ENCODE measurements at regions not wholly inside any gene's neighbourhood (a gene's known extent, or its start where the extent isn't known, plus 50 kb on each side); places are given as distances from the start of the nearest gene placed in this dataset.
"Not testable (repeated sequence)": the region's sequence is repeated elsewhere in the genome, so short reads cannot be mapped to it uniquely, and the experiment has no call there.

DNA sequence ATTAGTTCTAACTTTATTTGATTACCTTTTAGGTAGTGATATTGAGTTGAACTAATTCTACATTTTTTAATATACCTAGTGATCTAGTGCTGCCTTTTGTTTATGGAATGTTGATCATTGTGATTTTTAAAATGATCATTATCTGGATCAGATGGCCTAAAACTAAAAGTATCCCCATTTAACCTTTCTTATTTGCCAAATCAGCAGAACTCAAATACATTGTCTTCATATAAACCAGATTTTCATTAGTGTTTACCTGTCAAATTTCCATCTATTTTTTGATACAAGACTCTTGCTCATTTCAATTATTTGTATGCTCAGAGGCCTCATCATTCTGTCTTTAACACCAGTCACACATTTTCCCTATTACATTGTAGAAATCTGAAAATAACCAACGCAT lies 441.2 kb downstream of the PTPRC start:
- no peak overlapping the region for H3K4me3 ChIP-seq (ENCODE audit: low read length)
- TF ChIP-seq ZNF274 (IDR thresholded peaks at IDR 0.05; ENCODE audit: low read depth, low read length), result no peak

DNA sequence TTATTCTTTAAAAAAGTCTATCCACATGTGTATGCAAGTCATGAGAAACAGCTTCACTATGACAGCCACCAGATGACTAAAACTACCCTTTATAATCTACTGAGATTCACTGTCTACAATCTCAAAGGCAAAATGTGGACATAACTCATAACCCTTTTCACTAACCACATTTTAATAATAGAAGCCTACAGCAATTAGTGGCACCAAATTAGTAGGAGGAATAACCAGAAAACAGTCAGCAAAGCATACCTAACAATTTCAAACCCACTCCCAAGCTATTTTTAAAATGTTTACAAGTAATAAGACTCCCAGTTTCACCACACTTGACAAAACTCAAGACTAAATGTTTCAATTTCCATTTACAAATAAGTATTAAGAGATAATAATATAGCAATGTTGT lies 442.9 kb downstream of the PTPRC start:
- TF ChIP-seq ZNF274 (IDR thresholded peaks at IDR 0.05; ENCODE audit: low read depth, low read length), result no peak
- H3K4me3 ChIP-seq (ENCODE audit: low read length), result no peak overlapping the region

- no peak for TF ChIP-seq ZNF274 (IDR thresholded peaks at IDR 0.05; ENCODE audit: low read depth, low read length)
- H3K4me3 ChIP-seq (ENCODE audit: low read length), result no peak overlapping the region; the same call in 1 of the 2 replicates
Observed at GRCh38 chr1:199082778-199083389, 444.0 kb downstream of the PTPRC start.

DNA sequence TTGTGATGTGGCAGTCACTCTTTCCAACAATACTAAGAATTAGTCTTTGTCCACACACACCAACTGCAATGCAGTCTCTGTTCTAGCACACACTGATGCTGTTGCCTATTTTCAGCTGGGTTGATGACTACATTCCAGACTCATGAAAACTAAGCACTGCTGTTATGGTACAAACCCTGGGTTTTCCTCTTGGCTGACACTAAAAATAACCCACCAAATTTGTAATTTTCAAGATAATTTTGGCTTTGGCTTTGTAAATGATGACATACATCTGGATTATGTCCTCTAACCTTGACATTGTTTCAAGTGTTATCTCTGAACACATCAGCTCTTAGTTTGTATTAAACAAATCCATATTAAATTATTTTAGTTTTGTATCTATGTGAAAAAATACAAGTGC lies 444.8 kb downstream of the PTPRC start:
- no peak overlapping the region for H3K4me3 ChIP-seq (ENCODE audit: low read length)
- TF ChIP-seq ZNF274 (IDR thresholded peaks at IDR 0.05; ENCODE audit: low read depth, low read length), result no peak

DNA sequence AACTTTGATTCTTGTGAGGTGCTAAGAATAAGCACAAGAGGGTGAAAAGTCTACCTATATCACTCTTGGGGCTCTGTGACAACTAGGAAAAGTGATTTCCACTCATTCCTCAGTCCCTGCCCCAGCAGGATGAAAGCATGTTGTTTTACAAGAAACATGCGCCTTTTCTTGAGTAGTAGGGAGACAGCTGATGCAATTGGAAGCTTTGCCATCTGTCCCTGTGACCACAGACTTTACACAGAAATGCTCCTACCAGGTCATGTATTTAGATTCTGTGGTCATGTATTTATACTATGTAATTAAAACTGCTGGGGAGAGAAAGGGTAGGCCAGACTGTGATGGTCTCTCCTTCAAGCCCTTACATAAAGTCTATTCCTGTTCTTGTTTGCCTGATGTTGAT lies 445.5 kb downstream of the PTPRC start:
- no peak for TF ChIP-seq ZNF274 (IDR thresholded peaks at IDR 0.05; ENCODE audit: low read depth, low read length)
- no peak overlapping the region for H3K4me3 ChIP-seq (ENCODE audit: low read length)

DNA sequence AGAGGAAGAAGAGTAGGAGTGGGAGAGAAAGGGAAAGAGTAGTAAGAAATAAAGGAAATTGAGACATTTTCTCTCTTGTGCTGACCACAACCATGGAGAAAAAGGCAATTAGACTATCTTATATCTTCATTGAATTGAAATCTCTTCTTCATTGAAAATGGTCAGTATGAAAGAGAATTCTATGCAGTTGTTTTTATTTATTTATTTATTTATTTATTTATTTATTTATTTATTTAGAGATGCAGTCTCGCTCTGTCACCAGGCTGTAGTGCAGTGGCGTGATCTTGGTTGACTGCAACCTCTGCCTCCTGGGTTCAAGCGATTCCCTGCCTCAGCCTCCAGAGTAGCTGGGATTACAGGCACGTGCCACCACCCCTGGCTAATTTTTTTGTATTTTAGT lies 447.1 kb downstream of the PTPRC start:
- no peak for TF ChIP-seq ZNF274 (IDR thresholded peaks at IDR 0.05; ENCODE audit: low read depth, low read length)
- no peak overlapping the region for H3K4me3 ChIP-seq (ENCODE audit: low read length)

DNA sequence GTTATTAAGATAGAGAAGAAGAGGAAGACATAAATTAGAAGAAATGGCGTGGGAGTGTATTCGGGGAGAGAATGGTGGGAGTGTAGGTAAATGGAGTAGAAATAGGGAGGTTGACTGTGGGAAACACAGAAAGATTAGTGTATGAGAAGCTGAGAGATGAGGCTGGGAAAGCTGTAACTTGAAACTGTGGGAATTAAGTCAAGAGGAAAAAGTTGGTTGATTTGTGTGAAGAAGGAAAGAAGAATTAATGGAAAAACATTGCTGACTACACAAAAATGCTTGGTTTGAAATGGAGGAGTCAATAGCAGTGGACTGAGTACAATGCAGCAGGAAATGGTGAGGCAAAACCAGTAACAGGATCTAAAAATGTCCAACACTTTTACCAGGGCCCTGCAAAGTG lies 448.3 kb downstream of the PTPRC start:
- TF ChIP-seq ZNF274 (IDR thresholded peaks at IDR 0.05; ENCODE audit: low read depth, low read length), result no peak
- H3K4me3 ChIP-seq (ENCODE audit: low read length), result no peak overlapping the region

GRCh38 chr1:199089393-199090122 lies 450.7 kb downstream of the PTPRC start:
- TF ChIP-seq ZNF274 (IDR thresholded peaks at IDR 0.05; ENCODE audit: low read depth, low read length), result no peak
- H3K4me3 ChIP-seq (ENCODE audit: low read length), result no peak overlapping the region

DNA sequence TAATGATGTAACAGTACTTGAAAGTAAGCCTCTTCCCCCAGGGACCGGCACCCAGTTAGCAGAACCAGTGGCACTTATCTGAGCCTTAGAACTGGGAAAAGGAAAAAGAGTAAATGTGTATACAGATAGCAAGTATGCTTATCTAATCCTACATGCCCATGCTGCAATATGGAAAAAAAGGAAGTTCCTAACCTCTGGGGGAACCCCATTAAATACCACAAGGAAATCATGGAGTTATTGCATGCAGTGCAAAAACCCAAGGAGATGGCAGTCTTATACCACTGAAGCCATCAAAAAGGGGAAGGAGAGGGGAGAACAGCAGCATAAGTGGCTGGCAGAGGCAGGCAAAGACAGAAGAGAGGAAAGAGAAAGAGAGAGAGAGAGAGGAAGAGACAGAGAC lies 456.8 kb downstream of the PTPRC start:
- H3K4me3 ChIP-seq (ENCODE audit: low read length), result not testable (repeated sequence)

GRCh38 chr1:199096591-199096990 lies 457.8 kb downstream of the PTPRC start:
- no peak for TF ChIP-seq ZNF274 (IDR thresholded peaks at IDR 0.05; ENCODE audit: low read depth, low read length)
- H3K4me3 ChIP-seq (ENCODE audit: low read length), result no peak overlapping the region

GRCh38 chr1:199098468-199098867 lies 459.6 kb downstream of the PTPRC start:
- TF ChIP-seq ZNF274 (IDR thresholded peaks at IDR 0.05; ENCODE audit: low read depth, low read length), result no peak
- H3K4me3 ChIP-seq (ENCODE audit: low read length), result no peak overlapping the region

DNA sequence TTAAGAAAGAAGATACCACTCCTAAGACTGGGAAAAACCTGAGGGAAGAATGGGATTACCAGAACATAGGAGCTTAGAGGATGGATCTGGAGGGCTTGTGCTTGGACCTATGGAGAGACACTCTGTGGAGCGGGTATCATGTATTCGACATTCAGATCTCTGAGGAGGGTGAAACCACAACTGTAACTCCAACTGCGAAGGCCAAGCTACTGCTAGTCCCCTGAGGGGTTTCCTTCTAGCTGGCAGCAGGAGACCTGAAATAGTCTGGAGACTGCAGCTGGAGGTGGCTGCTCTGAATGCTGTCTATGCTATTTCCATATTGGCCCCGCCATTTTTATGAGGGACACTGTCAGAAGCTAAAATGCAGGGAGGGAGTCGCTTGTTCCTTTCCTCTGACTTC lies 462.3 kb downstream of the PTPRC start:
- no peak overlapping the region for H3K4me3 ChIP-seq (ENCODE audit: low read length)
- no peak for TF ChIP-seq ZNF274 (IDR thresholded peaks at IDR 0.05; ENCODE audit: low read depth, low read length)

DNA sequence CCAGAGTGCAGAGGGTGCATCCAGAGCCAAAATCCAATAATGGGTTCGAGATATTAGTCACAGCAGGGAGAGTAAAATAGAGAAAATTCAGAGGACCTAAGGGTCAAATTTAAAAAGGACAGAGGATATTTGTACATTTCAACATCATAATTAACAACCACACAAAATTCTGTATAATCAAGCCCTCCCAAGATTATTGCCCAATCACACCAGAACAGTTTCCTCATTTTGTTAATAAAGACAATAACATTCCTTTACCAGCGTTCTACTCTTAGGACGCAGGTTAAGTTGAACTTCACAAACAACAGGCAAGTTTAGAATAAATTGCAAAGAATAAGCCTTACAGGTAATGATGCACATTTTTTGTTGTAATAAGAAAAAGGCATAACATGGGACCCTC lies 462.8 kb downstream of the PTPRC start:
- H3K4me3 ChIP-seq (ENCODE audit: low read length), result no peak overlapping the region
- TF ChIP-seq ZNF274 (IDR thresholded peaks at IDR 0.05; ENCODE audit: low read depth, low read length), result no peak

- no peak overlapping the region for H3K4me3 ChIP-seq (ENCODE audit: low read length)
- TF ChIP-seq ZNF274 (IDR thresholded peaks at IDR 0.05; ENCODE audit: low read depth, low read length), result no peak
Observed at GRCh38 chr1:199102239-199102638, 463.4 kb downstream of the PTPRC start.

GRCh38 chr1:199109160-199109559 lies 470.3 kb downstream of the PTPRC start:
- no peak for TF ChIP-seq ZNF274 (IDR thresholded peaks at IDR 0.05; ENCODE audit: low read depth, low read length)
- no peak overlapping the region for H3K4me3 ChIP-seq (ENCODE audit: low read length)

DNA sequence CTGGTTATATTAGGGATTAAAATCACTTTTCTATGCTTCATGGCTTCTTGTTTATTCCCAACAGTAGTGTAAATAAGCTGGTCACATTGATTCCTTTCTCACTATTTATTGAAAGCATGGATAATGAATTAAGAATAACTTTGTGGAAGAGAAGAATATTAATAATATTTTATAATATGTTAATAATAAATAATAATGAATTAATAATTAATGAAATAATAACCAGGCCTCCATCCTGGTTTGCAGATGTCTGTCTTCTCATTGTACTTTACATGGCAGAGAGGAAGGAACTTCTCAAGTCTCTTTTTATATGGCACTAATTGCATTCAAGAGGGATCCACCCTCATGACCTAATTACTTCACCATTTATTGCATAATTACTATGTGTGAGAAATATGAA lies 473.5 kb downstream of the PTPRC start:
- TF ChIP-seq ZNF274 (IDR thresholded peaks at IDR 0.05; ENCODE audit: low read depth, low read length), result no peak
- H3K4me3 ChIP-seq (ENCODE audit: low read length), result no peak overlapping the region

Measured in GM08714 (cell line).